ENCODE measurements at regions not wholly inside any gene's neighbourhood (a gene's known extent, or its start where the extent isn't known, plus 50 kb on each side); places are given as distances from the start of the nearest gene placed in this dataset.
A peak's percentile ranks its signal among the peaks of the same experiment; 100 is the strongest.

DNA sequence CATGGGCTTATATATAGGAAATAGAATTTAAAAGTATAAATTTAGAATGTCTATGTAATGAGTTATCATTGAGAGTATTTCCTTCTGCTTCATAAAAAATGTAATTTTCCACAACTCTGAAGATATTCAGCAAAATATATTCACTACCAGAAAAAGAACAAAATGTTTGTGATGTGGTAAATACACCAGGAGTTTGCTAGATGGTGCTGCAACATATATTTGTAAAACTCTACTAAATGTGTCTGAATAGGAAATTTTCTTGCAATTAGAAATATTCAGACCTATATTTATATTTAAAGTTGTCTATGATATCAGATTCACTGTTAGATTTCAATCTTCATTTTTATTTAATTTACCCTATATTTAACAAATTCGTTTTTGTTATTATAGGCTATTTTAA lies 201.1 kb downstream of the PPP1R3A start:
- no peaks in the 10 kb centered on the region for H3K36me3 ChIP-seq (ENCODE audit: control insufficient read depth, insufficient read depth, low read length)
- no peaks in the 10 kb centered on the region for H3K27me3 ChIP-seq (ENCODE audit: control insufficient read depth, insufficient read depth, low read length)
- TF ChIP-seq, protein P1, sequence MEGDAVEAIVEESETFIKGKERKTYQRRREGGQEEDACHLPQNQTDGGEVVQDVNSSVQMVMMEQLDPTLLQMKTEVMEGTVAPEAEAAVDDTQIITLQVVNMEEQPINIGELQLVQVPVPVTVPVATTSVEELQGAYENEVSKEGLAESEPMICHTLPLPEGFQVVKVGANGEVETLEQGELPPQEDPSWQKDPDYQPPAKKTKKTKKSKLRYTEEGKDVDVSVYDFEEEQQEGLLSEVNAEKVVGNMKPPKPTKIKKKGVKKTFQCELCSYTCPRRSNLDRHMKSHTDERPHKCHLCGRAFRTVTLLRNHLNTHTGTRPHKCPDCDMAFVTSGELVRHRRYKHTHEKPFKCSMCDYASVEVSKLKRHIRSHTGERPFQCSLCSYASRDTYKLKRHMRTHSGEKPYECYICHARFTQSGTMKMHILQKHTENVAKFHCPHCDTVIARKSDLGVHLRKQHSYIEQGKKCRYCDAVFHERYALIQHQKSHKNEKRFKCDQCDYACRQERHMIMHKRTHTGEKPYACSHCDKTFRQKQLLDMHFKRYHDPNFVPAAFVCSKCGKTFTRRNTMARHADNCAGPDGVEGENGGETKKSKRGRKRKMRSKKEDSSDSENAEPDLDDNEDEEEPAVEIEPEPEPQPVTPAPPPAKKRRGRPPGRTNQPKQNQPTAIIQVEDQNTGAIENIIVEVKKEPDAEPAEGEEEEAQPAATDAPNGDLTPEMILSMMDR (IDR thresholded peaks at IDR 0.05; ENCODE audit: insufficient read depth, low read depth, low read length) = no peak
- H3K4me3 ChIP-seq (ENCODE audit: low read depth, low read length) = no peak overlapping the region
- POLR2A ChIA-PET = no interaction called here
- DNase-seq (ENCODE audit: low read depth) = no peak
- CTCF ChIA-PET = no interaction called here

DNA sequence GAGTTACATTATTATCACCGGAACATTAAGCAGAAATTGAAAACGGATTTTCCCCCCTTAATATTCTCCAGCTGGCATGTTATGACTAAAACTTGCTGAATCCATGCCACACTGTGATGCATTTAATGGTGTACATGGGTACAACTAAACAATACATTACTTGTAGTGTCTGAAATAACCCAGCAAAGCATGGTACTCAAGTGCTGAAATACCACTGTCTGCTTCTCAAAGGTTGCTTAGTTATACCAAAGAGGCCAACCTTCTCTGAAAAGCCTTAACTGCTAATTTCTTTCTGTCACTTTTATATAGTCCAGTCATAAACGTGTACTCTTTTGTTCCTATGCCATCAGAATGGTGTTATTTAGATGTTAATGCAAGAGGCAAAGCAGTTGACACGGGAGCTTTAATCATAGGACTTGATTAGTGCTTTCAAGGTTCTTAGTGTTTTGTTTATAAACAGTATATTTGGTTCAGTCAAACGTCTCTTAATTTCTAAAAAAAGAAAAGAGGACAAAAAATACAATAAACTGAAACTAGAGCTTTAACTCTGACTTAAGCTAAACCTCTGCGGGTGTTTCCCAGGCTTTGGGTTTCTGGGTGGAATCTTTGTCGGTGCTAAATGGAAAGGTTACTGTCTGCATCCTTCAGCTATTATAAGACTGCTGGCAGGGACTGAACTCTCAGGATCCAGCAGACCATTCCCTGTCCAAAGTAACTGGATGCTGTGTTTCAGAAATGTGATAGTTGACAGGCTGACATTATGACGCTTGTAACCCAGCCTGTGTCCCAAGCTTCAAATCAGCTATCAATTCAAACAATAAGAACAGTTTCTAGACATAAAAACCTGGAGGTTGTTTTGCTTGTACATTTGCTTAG lies 202.6 kb downstream of the PPP1R3A start:
- no peak for DNase-seq (ENCODE audit: low read depth)
- no peaks in the 10 kb centered on the region for H3K27me3 ChIP-seq (ENCODE audit: control insufficient read depth, insufficient read depth, low read length)
- CTCF ChIA-PET = no interaction called here
- TF ChIP-seq, protein P1 (IDR thresholded peaks at IDR 0.05; ENCODE audit: insufficient read depth, low read depth, low read length) = no peak
- H3K4me3 ChIP-seq (ENCODE audit: low read depth, low read length) = no peak overlapping the region
- POLR2A ChIA-PET = no interaction called here
- H3K36me3 ChIP-seq (ENCODE audit: control insufficient read depth, insufficient read depth, low read length) = no peaks in the 10 kb centered on the region

DNA sequence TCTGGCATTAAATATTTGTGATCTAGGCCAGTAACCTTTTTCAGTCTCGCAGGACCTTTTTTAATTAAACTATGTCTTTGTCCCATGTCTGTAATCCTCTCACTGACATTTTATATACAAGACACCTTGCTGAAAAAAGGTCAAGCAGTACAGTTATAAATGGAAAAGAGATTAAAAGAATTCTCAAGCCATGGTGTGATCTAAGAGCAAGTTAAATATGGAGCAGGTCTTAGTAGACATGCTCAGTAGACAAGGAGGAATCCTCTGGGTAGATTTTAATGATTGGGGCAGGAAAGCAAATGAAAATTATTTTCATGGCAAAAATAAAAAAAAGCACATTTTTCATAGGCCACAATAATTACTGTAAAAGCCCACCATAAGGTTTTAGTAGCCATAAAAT lies 203.5 kb downstream of the PPP1R3A start:
- ChIA-PET CTCF (no interaction called here), POLR2A (no interaction called here)
- TF ChIP-seq, protein P1 (IDR thresholded peaks at IDR 0.05; ENCODE audit: insufficient read depth, low read depth, low read length) = no peak
- DNase-seq (ENCODE audit: low read depth) = no peak
- H3K36me3 ChIP-seq (ENCODE audit: control insufficient read depth, insufficient read depth, low read length) = no peaks in the 10 kb centered on the region
- H3K4me3 ChIP-seq (ENCODE audit: low read depth, low read length) = no peak overlapping the region
- H3K27me3 ChIP-seq (ENCODE audit: control insufficient read depth, insufficient read depth, low read length) = no peaks in the 10 kb centered on the region

DNA sequence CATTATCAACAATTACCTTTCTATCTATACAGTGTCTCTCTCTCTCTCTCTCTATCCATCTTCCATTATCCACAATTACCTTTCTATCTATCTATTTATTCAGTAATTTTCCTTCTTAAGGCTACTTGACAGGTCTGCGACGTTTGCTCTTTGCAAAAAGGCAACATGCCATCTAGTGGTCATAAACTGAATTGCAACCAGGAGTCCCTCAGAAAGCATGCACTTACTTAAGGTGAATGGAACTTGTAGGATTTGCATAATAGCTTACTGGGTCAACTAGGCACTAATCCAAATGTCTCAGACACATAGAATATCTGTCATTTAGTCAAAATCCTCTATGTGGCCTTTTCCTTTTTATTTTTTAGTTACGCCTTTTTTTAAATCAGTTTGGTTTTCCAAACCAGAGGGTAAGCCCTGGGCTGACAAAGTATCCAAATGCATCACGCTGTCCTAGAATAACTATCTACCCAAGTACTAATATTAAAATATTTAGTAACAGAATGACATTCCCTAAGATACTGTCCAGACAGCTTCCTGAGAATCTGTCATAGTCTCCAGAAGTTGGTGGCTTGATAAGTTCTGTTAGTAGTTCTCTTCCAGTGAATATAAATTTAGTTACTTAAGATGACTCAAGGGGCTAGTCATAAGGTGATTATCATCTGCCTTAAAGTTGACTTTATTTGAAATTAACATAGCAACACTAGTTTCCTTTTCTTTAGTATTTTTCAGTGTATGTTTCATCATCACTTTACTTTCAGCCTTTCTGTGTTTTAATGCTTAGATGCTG lies 208.3 kb downstream of the PPP1R3A start:
- peak; percentile 21 for DNase-seq (ENCODE audit: low read depth)
- TF ChIP-seq, protein P1 (IDR thresholded peaks at IDR 0.05; ENCODE audit: insufficient read depth, low read depth, low read length) = peak; percentile 96
- no peaks in the 10 kb centered on the region for H3K36me3 ChIP-seq (ENCODE audit: control insufficient read depth, insufficient read depth, low read length)
- no peak overlapping the region for H3K4me3 ChIP-seq (ENCODE audit: low read depth, low read length)
- no peaks in the 10 kb centered on the region for H3K27me3 ChIP-seq (ENCODE audit: control insufficient read depth, insufficient read depth, low read length)
- ChIA-PET POLR2A (no interaction called here), CTCF (interaction anchor here (0.7 to 1.6 kb wide), 9 partner anchors 8 to 1918 kb away, joined by 3 to 4 read pairs (median 3); no protein-coding TSS in a partner anchor)

DNA sequence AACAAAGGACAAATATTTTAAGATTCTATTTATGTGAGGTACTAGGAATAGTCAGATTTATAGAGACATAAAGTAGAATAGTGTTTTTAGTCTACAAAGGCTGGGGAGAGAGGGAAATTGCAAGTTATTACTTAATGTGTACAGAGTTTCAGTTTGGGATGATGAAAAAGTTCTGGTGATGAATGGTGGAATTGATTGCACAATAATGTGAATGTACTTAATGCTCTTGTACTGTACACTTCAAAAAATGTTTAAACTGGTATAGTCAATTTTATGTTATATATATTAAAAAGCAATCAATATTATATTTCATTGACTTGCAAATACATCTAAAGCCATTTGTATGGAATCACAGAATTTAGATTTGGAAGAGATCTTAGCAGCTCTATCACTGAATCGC lies 213.4 kb downstream of the PPP1R3A start:
- no peak for DNase-seq (ENCODE audit: low read depth)
- ChIA-PET POLR2A (no interaction called here), CTCF (no interaction called here)
- Histone ChIP-seq H3K4me3 (ENCODE audit: low read depth, low read length) (no peak overlapping the region), H3K27me3 (ENCODE audit: control insufficient read depth, insufficient read depth, low read length) (no peaks in the 10 kb centered on the region), H3K36me3 (ENCODE audit: control insufficient read depth, insufficient read depth, low read length) (no peaks in the 10 kb centered on the region)
- TF ChIP-seq, protein P1 (IDR thresholded peaks at IDR 0.05; ENCODE audit: insufficient read depth, low read depth, low read length) = no peak
